NCI-H510A (cell line): ENCODE measurements at regions not wholly inside any gene's neighbourhood (a gene's known extent, or its start where the extent isn't known, plus 50 kb on each side); places are given as distances from the start of the nearest gene placed in this dataset.

Experiments
- DNase-seq: peaks from one replicate; lab custom pipeline; 2025; lab: John Stamatoyannopoulos, UW

GRCh38 chr4:160217352-160217751, 1114.5 kb downstream of the RAPGEF2 start:
- DNase-seq = no peak

- no peak for DNase-seq
These were observed 1121.2 kb downstream of the RAPGEF2 start for GRCh38 chr4:160224049-160224448.

- DNase-seq = no peak
These were observed 1130.3 kb downstream of the RAPGEF2 start for GRCh38 chr4:160233141-160233540.

GRCh38 chr4:160235285-160235684, 1132.4 kb downstream of the RAPGEF2 start:
- no peak for DNase-seq

- no peak for DNase-seq
These were observed 1132.9 kb downstream of the RAPGEF2 start for GRCh38 chr4:160235771-160236170.

- DNase-seq = no peak
These were observed 1135.9 kb downstream of the RAPGEF2 start for GRCh38 chr4:160238790-160239189.

GRCh38 chr4:160247091-160247656, 1144.3 kb downstream of the RAPGEF2 start:
- no peak for DNase-seq

GRCh38 chr4:160251522-160252170, 1148.8 kb downstream of the RAPGEF2 start:
- DNase-seq = no peak

GRCh38 chr4:160257318-160257717, 1154.4 kb downstream of the RAPGEF2 start:
- no peak for DNase-seq

GRCh38 chr4:160265014-160265413, 1162.1 kb downstream of the RAPGEF2 start:
- DNase-seq = no peak

- DNase-seq = no peak
These were observed 1163.0 kb downstream of the RAPGEF2 start for GRCh38 chr4:160265836-160266235.

GRCh38 chr4:160276785-160277325, 1174.0 kb downstream of the RAPGEF2 start:
- DNase-seq = no peak

- no peak for DNase-seq
These were observed 1180.2 kb downstream of the RAPGEF2 start for GRCh38 chr4:160283081-160283480.

- DNase-seq = no peak
These were observed 1181.6 kb downstream of the RAPGEF2 start for GRCh38 chr4:160284516-160284915.

- DNase-seq = no peak
These were observed 1183.2 kb downstream of the RAPGEF2 start for GRCh38 chr4:160286051-160286450.

- DNase-seq = no peak
These were observed 1193.6 kb downstream of the RAPGEF2 start for GRCh38 chr4:160296476-160296875.

- DNase-seq = no peak
These were observed 1196.3 kb downstream of the RAPGEF2 start for GRCh38 chr4:160299177-160299576.

GRCh38 chr4:160299608-160300007, 1196.7 kb downstream of the RAPGEF2 start:
- no peak for DNase-seq

- DNase-seq = no peak
These were observed 1213.2 kb downstream of the RAPGEF2 start for GRCh38 chr4:160316036-160316435.

GRCh38 chr4:160318567-160319220, 1215.8 kb downstream of the RAPGEF2 start:
- DNase-seq = no peak

GRCh38 chr4:160319221-160319867, 1216.5 kb downstream of the RAPGEF2 start:
- DNase-seq = no peak

GRCh38 chr4:160319868-160320260, 1217.0 kb downstream of the RAPGEF2 start:
- DNase-seq = no peak

- no peak for DNase-seq
These were observed 1223.2 kb downstream of the RAPGEF2 start for GRCh38 chr4:160326110-160326509.
